ENCODE measurements at regions not wholly inside any gene's neighbourhood (a gene's known extent, or its start where the extent isn't known, plus 50 kb on each side); places are given as distances from the start of the nearest gene placed in this dataset.
"Not testable (repeated sequence)": the region's sequence is repeated elsewhere in the genome, so short reads cannot be mapped to it uniquely, and the experiment has no call there.

DNA sequence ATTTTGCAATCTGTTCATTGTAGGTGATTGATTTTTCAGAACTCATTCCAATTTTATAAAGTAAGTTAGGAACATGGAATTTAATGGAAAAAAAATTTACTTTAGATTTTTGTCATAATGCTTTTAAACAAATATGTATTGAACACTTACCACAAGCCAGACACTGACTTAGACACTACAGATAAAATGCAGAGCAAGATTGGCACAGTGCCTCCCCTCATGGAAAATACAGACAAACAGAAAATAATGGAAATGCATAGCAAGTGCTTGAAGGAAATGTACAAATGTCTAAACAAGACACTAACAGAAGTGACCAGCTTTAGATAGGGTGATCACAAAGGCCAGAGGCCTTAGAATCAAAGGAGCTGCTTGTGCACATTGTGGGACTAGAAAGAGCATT is 260.5 kb upstream of the ADGRL2 start:
- no peak for DNase-seq (ENCODE audit: low spot score)

DNA sequence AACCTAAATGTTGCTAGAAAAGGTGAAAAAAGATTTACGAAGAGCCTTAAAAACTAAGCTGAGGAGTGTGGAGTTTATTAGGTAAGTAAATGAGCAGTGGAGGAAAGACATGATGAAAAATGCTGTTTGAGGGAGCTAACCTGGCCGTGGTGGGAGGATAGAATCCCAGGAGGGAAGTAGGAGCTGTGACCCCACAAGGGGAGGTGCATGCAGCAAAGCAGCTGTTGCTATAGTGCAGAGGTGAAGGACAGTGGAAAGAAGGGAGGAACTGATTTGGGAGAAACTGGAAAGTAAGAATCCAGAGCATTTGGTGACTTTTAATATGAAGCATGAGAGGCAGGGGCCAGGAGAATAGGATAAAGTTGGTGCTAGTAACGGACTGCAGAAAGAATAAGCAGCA is 271.7 kb upstream of the ADGRL2 start:
- no peak for DNase-seq (ENCODE audit: low spot score)

DNA sequence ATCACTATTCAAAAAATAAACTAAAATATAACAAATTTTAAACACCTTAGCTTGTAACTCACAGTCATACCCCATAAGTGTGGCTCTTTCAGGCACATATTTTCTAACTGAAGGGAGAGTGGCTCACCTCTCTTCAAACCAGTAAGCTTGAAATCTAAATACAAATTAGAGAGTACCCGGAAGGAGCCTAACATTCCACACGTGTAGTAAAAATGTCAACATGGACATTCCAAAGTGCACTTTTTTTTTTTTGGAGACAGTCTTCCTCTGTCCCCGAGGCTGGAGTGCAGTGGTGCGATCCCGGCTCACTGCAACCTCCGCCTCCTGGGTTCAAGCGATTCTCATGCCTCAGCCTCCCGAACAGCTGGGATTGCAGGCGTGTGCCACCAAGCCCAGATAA is 275.6 kb upstream of the ADGRL2 start:
- DNase-seq (ENCODE audit: low spot score) = no peak

DNA sequence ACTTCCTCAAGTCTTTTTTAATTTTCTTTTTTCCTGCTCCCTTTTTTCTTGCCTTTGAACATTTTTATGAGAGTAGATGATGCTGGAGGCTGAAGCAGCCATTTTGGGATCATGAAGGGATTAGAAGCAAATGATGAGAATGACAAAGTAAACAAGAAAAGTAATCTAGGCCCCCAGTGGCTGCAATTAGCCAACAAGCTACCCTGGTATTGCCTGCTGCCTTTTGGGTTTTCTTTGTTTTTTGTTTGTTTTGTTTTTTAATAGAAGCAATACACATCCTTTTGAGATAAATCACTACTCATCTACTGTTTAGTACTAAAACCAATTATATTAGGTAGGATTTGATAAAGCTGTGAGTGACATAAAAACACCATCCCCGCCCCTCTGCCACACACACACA is 280.7 kb upstream of the ADGRL2 start:
- DNase-seq (ENCODE audit: low spot score) = no peak

DNA sequence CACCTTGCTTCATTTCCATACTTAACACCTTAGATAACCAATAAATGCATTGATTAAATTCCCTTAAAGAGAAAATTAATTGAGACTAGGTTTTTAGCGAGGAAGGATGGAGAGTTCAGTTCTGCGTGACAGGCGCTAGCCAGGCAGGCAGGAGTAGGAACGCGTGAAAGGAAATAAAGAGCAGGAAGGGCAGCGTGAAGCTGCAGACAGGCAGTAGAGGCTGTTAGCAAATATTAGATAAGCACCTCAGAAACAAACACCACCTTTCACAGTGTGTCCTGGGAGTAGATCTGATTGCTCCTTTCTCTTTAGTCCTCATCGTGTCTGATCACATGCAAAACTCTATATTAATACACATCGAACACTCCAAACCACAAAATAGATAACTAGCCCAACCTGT is 282.7 kb upstream of the ADGRL2 start:
- DNase-seq (ENCODE audit: low spot score) = no peak

DNA sequence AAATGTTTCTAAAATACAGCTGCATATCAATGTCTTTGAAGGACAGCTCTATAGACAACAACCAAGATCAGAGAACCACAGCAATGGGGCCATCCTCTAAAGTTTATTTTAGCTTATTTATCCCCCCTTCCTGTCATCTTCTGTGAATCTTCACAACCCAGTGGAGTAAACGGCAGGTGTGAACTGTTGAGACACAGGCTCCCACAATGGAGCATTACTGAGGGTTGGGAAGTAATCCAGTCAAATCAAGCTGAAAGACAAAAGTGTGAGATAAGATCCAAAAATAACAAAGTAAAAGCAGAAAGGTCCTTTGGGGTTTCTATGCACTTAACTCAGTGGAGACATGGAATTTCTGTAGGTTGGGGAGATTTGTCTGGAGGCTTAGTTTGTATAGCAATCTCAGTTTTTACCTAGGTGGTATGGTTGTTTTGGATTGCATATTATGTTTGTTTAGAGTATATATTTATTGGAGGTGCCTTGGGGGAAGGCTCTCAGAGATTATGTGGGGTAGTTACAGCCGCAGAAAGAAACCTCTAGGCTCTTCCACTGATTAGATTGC is 286.9 kb upstream of the ADGRL2 start:
- DNase-seq (ENCODE audit: low spot score) = no peak

DNA sequence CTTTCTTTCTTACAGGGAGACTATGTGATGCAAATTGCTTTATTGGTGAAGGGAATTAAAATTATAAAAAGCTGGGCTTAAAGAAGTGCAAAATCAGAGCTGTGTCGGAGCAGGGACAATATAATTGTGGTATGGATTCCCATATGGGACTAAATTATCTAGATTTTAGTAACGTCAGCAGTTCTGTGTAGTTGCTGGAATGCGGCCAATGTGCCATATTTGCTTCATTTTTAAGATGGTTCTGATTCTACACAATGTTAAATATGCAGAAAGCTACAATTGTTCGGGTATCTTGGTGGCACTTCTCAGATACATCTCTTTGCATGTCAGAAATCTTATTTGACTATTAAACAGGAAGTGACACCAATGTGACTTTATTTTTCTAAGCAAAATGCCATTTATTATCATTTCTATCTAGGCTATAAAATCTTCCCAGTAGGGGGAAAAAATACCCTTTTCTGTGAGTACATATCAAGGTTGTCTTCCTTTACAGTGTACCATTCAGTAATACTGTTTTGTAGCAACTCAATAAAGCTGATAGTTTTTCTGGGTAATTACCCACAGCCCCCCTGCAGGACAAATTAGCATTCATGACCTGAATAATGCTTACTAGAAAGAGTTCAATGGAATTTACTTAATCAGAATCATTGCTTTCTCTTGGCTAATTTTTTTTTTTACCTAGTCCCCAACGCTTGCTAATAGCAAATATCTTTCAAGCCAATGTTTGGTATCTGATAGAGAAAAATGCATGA is 288.3 kb upstream of the ADGRL2 start:
- DNase-seq (ENCODE audit: low spot score) = no peak

DNA sequence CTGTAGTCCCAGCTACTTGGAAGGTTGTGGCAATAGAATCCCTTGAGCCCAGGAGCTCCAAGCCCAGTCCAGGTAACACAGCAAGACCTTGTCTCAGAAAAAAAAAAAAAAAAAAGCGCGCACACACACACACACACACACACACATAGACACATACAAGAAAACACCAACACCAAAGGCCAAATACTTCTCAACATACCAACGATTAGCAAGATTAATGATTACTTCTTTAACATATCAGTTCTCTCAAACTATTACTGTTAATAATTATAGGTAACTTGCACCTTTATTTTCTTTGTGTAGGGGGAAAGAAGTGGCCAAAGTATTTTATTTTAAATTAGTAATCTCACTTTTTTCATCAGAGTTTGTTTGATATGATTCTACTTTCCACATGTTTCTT is 289.5 kb upstream of the ADGRL2 start:
- DNase-seq (ENCODE audit: low spot score) = no peak

DNA sequence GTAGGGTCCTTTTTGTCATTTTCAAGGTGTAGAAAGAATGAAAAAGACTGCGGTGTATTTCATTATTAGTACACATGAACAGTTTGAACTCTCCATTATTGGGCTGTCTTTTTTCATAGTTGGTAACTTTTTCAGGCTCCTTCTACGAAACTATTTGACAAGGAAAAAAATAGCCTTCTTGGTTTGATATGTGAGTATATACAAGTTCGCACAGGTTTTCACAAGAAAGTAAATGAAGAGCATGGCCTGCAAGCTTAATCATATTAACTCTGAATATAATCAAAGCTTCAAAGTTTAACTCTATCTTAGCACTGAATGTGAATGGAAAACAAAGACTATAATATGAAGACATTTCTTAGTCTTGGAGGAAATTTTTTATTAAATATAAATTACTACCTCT is 290.0 kb upstream of the ADGRL2 start:
- no peak for DNase-seq (ENCODE audit: low spot score)

DNA sequence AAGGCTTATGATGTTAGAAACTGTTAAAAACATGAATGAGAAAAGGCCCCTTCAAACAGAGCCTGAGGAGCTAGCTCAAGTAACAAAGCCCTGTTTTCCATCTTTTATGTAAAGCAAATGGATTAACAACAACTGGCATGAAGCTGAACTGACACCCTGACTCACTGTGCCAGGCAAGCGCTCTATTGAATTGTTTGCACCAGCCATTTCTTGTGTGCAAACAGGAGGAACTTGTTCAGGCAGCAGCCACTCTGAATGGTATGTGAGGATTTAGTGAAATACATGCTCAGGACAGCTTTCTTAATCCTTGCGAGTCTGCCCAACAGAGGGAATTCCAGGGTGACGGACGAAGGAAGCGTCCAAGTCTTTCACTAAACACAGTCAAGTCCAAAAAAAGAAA is 291.1 kb upstream of the ADGRL2 start:
- no peak for DNase-seq (ENCODE audit: low spot score)

DNA sequence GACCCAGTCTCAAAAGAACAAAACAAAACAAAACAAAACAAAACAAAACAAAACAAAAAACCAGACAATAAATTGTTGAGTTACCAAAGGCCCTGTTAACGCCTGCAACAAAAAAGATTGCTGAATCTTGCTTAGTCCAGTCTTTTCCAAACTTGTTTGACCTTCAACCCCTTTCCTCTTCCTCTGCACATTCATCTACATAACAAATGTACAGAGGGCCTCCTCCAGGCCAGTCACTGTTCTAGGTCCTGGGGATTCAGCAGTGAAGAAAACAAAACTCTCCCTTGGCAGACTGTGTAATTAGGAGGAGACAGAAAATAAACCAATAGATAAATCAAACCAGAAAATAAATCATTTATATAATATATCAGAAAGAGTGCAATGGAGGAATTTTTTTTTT is 294.0 kb upstream of the ADGRL2 start:
- no peak for DNase-seq (ENCODE audit: low spot score)

DNA sequence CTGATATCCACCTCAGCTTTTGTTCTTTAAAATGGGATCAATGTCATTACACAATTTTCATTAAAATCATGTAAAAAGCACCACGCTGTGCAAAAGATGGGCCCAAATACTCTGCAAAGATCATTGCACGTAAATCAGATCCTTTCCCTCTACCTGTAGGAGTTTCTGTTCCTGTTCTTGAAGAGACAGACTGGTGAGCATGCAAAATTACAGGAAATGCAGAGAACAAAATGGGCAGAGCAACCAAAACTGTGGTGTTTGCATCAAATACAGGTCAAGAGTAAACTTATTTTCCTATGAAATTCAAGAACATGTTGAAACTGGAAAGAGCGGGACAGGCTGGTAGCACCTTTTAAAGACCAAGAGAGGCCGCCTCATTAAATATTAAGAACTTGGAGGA is 294.9 kb upstream of the ADGRL2 start:
- DNase-seq (ENCODE audit: low spot score) = no peak

DNA sequence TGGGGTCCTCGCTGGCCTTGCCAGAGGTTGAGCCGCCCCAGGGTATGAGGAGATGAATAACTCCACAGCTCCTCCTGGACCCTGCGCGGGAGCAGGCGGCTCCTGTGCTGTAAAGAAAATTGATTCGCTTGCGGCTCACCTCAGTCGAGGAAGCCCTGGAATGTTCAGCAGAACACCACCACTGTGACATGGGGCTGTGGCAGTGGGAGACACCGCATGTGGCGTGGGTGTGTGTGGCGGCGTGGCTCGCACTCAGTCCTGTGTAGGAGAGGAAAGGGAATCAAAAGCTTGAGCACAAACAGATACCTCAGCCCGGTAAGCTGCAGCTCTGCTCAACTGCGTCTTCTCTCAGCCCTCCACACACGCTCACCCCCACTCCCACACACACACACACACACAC is 295.9 kb upstream of the ADGRL2 start:
- not testable (repeated sequence) for DNase-seq (ENCODE audit: low spot score)

DNA sequence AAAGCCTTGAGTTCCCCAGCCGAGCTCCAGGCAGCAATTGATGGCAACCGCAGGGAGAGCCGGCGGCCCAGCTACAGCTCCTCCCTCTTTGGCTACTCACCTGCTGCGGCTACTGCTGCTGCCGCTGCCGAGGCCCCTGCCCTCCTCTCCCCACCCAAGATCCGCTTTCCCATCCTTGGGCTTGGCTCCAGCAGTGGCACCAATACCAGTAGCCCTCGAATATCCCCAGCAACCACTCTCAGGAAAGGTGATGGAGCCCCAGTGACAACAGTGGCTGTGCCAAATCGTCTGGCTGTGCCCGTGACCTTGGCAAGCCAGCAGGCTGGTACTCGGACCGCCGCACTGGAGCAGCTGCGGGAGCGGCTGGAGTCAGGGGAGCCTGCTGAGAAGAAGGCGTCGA is 298.0 kb upstream of the ADGRL2 start:
- DNase-seq (ENCODE audit: low spot score) = not testable (repeated sequence)

DNA sequence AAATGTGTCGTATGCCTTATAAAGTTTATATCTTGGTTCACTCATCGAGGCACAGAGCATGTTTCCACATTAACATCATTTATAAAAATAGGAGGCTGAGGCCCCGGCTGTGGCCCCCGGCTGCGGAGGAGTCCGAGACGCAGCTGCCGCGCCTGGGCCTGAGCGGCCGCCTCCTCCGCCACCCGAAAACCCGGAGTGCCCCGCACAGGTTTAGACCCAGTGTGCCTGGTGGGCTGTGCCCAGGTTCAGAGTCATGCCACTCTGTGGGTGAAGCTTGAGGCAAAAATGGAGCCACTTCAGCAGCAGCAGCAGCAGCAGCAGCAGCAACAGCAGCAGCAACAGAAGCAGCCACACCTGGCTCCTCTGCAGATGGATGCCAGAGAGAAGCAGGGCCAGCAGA is 299.2 kb upstream of the ADGRL2 start:
- not testable (repeated sequence) for DNase-seq (ENCODE audit: low spot score)

DNA sequence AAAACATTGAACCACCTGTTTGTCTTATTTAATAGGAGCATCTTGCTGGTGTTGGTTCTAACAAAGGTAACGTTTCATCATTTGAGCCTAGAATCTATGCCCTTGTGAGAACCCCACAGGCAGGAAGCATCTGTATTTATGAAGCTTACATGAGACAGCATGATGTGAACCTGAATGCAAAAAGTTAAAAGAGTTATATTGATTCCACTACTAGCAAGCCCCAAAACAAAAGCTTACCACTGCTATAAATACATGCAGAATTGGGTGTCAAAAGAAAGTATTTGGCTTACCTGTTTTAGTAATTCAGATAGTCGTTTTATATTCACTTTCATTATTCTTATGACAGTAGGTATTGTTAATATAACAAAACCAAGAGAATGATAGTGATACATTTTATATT is 301.2 kb upstream of the ADGRL2 start:
- no peak for DNase-seq (ENCODE audit: low spot score)

DNA sequence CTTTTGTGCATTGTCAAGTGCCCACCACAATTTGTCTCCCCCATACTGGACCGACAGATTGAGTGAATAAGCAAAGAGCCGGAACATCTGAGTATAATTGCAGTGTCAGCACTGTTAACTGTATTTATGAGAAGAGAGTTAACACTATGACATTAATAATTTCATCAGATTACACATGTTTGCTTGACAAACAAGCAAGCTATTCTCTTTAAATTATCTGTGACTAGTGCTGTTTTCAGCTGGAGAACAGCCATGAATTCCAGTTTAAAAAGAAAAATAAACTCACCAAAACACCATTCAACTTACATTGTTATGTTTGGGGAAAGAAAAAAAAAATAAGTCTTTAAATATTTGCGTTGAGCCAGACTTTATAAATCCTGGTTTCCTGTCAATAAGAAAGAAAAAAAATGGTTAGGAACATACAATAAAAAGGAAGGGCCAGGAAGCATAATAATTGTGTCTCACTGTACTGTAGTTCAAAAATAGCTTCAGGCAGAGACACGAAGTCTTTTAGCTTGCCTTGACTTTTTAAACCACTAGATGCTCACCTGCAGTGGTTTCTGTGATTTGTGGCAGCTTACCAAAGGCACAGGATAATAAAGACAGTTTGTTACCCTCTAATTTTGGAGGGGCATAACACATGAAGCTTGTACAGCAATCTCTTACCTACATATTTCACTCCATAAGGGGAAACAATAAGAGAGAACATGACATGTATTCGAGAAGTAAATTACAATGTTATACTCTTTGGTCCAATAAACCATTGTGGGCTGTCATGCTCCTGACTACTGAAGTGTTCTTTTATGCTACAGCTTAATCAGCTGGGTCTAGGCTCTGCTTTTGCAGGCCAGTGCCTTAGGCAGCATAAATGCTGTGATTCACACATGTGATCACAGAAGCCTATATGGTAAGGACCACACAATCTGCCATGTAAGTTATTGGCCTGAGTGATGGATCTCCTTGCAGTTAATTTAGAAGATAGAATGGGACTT is 302.0 kb upstream of the ADGRL2 start:
- DNase-seq (ENCODE audit: low spot score) = no peak

DNA sequence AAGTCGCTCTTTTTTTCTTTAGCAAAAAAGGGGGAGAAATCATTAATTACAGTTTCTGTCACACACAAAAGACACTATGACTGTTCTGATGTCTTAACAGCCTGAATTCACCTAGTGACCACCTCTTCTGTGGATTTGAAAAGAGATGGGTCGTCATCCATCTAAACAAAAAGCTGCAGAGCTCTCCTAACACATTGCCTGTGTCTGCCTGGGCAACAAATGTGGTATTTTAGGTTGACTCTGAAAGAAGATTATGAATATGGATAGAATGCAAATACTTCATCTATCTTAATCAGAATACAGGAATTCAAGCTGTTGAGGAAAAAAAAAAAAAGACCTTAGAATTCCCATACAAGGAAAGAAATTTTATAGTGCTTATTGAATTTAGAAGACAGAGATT is 304.4 kb upstream of the ADGRL2 start:
- no peak for DNase-seq (ENCODE audit: low spot score)

DNA sequence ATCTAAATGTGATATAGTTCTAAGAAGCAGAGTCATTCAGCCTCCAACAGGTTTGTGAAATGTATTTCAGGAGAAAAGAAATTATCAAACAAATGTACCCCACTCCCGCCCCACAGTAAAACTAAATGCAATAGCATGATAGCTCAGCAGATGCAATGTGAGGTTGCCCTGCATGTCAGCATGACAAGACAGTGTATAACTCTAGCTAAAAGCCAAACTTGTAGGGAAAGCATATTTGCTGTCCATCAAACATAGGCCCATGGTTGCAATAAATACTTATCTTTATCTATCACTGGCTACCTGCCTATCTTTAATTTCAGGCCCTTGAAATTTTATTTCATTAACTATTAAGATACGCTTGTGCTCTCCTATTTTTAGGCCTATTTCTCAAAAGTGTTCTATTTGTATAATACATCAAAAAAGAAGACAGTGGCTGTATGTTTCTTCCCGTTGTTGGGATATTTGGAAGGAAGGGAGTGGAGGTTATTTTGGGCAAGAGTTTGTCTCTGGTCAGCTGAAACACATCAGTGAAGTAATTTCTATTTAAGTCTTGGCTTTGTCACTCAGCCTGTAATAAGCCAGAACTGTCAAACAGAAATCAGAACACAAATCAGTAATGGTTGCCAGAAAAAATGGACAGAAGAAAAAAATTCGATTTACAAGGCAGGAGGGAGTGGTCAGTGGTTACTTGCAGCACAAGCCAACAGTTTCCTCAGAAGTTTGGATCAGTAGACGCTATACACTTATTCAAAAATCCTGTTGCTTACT is 307.4 kb upstream of the ADGRL2 start:
- DNase-seq (ENCODE audit: low spot score) = no peak

DNA sequence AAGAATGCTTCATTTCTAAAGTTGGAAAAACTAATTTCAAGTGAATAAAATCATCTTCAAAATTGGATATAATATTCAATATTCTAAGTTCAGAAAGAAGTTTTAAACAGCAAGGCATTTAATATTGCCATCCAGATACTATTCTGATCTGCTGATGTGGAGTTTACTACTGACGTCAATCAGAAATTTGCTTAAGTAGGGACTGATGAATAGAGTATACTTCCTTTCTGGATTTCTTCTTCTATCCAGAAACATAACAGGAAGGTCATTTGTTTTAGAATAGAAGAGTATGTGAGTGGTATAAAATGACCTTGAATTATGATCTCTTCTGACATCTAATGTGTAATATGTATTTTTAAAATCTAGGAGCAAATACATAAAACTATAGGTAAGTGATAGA is 308.1 kb upstream of the ADGRL2 start:
- no peak for DNase-seq (ENCODE audit: low spot score)

DNA sequence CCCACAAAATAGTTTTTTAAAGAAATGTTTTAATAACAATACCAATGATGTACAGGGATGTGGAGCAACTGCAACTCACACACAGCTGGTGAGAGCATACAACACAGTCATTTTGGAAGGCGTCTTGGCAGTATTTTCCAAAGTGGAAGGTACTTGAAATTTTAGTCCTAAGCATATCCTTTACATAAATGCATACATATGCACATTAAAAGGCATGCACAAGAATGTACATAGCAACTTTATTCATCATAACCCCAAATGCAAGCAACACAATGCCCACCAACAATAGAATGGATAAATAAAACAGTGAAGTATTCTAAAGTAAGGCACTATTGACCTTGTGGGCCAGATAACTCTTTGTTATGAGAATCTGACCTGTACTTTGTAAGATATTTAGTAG is 310.1 kb upstream of the ADGRL2 start:
- DNase-seq (ENCODE audit: low spot score) = no peak

DNA sequence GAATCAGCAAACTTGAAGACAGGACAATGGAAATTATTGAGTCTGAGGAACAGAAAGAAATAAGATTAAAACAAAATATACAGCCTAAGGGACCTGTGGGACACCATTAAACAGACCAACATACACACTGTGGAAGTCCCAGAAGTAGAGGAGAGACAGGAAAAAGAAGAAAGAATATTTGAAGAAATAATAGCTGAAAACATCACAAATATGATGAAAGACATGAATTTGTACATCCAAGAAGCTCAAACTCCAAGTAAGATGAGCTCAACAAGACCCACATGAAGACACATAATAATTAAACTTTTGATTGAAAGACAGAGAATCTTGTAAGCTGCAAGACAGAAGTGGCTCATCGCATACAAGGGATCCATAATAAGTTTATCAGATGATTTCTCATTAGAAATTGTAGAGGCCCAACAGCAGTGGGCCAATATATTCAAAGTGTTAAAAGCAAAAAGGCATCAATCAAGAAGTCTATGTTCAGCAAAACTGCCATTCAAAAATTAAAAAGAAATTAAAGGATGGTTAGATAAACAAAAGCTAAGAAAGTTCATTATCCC is 311.3 kb upstream of the ADGRL2 start:
- no peak for DNase-seq (ENCODE audit: low spot score)
